BE2C (cell line): ENCODE measurements at regions not wholly inside any gene's neighbourhood (a gene's known extent, or its start where the extent isn't known, plus 50 kb on each side); places are given as distances from the start of the nearest gene placed in this dataset.

Experiments
- DNase-seq: peaks from one replicate; pipeline ENCODE4 v3.0.0-alpha.2; 2020
- H3K27me3 ChIP-seq: fragments of 250-450 bp; sonication (Bioruptor Pico); 2 replicates; pipeline ENCODE4 v1.5.1; 2020; ENCODE audit warnings: mild to moderate bottlenecking
- H3K36me3 ChIP-seq: fragments of 250-450 bp; sonication (Bioruptor Pico); 2 replicates; pipeline ENCODE4 v1.5.1; 2020; ENCODE audit warnings: mild to moderate bottlenecking
- H3K4me1 ChIP-seq: fragments of 250-450 bp; sonication (Bioruptor Pico); 2 replicates; pipeline ENCODE4 v1.5.1; 2020
- H3K4me3 ChIP-seq: 2 replicates; pipeline ENCODE4 v1.5.1; 2011; ENCODE audit warnings: low read depth, low read length
- H3K9me3 ChIP-seq: fragments of 250-450 bp; sonication (Bioruptor Pico); 2 replicates; pipeline ENCODE4 v1.5.1; 2020
- TF ChIP-seq, protein P1 (sequence below): IDR thresholded peaks from 2 replicates; pipeline ENCODE4 v1.5.1; 2012; ENCODE audit warnings: mild to moderate bottlenecking, low read depth, low read length

GRCh38 chr19:32039440-32039839, 306.0 kb upstream of the ZNF507 start:
- TF ChIP-seq, protein P1, sequence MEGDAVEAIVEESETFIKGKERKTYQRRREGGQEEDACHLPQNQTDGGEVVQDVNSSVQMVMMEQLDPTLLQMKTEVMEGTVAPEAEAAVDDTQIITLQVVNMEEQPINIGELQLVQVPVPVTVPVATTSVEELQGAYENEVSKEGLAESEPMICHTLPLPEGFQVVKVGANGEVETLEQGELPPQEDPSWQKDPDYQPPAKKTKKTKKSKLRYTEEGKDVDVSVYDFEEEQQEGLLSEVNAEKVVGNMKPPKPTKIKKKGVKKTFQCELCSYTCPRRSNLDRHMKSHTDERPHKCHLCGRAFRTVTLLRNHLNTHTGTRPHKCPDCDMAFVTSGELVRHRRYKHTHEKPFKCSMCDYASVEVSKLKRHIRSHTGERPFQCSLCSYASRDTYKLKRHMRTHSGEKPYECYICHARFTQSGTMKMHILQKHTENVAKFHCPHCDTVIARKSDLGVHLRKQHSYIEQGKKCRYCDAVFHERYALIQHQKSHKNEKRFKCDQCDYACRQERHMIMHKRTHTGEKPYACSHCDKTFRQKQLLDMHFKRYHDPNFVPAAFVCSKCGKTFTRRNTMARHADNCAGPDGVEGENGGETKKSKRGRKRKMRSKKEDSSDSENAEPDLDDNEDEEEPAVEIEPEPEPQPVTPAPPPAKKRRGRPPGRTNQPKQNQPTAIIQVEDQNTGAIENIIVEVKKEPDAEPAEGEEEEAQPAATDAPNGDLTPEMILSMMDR = no peak
- Histone ChIP-seq H3K4me3 (no peak overlapping the region), H3K36me3 (no peaks in the 10 kb centered on the region), H3K27me3 (peaks cover 15% of the 10 kb centered on the region), H3K4me1 (no peaks in the 10 kb centered on the region), H3K9me3 (no peaks in the 10 kb centered on the region)
- no peak for DNase-seq

GRCh38 chr19:32040236-32040635, 305.2 kb upstream of the ZNF507 start:
- Histone ChIP-seq H3K4me3 (no peak overlapping the region), H3K9me3 (no peaks in the 10 kb centered on the region), H3K27me3 (peaks cover 15% of the 10 kb centered on the region), H3K36me3 (no peaks in the 10 kb centered on the region), H3K4me1 (no peaks in the 10 kb centered on the region)
- TF ChIP-seq, protein P1 = no peak
- no peak for DNase-seq

DNA sequence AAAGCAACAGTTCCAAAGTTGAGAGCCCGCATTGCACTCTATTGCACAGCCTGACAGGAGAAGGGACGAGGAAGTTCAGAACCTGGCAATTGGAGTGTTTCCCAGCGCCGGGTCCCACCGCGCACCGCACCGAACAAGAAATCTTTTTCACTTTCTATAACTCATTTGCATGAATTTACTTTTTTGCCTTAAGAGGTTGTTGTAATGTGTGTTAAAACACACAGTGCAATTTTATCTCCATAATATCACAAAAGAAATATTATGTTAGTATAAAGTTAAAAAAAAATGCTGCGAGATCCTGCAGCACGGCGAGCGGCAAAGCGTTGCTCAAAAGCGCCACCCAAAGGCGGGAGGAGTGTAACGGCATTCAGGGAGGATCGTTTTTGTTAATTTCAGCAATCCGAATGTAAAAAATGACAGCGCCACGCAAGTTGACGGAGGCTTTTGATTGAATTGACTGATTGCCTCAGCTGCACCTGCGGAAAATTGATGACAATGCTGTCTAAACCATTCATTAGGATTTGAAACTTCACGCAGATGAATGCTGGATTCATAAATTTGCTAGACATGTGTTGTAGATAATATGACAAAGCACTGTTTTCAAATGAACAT, 303.6 kb upstream of the ZNF507 start:
- Histone ChIP-seq H3K36me3 (no peaks in the 10 kb centered on the region), H3K4me3 (peak overlapping the region; percentile 28; the same call in 1 of the 2 replicates), H3K4me1 (no peaks in the 10 kb centered on the region), H3K27me3 (peaks cover 15% of the 10 kb centered on the region), H3K9me3 (no peaks in the 10 kb centered on the region)
- TF ChIP-seq, protein P1 = peak; percentile 84
- DNase-seq = peak; percentile 60

DNA sequence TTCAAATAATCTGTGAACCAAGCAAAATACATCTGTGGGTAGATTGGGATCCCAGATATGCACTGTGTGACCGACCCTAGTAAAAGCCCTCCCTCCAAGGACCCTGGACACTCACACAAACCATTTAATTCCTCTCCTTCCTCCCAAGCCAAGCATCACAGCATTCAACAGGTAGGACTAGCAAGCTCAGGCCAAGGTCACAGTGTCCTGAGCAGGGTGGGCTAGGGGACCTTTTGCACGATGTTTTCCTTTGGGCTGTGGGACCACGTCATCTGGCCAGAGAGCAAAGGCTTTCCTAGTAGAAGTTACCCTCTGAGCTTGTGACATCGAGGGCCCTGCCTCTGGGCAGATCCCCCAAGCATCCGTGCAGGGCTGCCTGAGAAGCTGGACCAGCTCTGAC, 297.6 kb upstream of the ZNF507 start:
- no peak for DNase-seq
- TF ChIP-seq, protein P1 = no peak
- H3K36me3 ChIP-seq = no peaks in the 10 kb centered on the region
- no peak overlapping the region for H3K4me3 ChIP-seq
- H3K27me3 ChIP-seq = no peaks in the 10 kb centered on the region; the same call in 1 of the 2 replicates
- H3K9me3 ChIP-seq = no peaks in the 10 kb centered on the region
- H3K4me1 ChIP-seq = no peaks in the 10 kb centered on the region

DNA sequence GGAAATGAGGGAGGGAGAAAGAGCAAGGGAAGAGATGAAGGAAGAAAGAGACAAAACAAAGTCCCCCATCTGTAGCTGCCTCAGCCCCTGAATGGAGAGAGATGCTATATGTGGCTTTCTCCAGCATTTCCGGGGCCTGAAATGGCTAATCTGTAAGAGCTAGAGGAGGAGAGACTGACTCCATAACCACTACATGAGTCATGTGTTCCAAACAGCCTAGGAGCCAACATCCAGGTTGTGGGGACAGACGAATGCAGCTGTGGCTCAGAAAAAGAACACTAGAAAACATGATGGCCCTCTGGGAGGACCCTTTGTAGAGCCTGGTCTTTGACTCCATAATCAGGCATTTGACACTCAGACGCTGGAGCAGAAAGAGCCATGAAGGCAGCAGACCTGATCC, 292.0 kb upstream of the ZNF507 start:
- Histone ChIP-seq H3K36me3 (no peaks in the 10 kb centered on the region), H3K4me1 (no peaks in the 10 kb centered on the region), H3K4me3 (no peak overlapping the region), H3K9me3 (no peaks in the 10 kb centered on the region), H3K27me3 (no peaks in the 10 kb centered on the region)
- TF ChIP-seq, protein P1 = no peak
- no peak for DNase-seq

DNA sequence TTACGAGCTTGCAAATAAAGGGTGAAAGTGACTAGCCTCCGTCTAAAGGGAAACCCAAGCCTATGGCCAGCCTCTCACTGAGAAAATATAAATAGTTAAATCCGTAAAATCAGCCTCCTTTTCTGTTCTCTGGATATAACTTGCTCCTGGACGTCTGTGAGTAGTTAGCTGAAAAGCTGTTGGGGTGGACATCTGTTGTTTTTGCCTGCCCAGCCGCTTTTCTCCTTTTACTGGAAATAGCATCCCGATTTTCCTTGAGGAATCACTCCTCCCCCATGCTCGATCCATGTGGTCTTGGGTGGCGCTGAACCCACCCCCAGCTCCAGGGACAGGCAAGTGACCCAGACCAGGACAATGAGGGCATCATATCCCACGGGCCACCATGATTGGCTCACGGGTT, 291.5 kb upstream of the ZNF507 start:
- DNase-seq = no peak
- no peaks in the 10 kb centered on the region for H3K4me1 ChIP-seq
- H3K9me3 ChIP-seq = no peaks in the 10 kb centered on the region
- H3K36me3 ChIP-seq = no peaks in the 10 kb centered on the region
- no peak overlapping the region for H3K4me3 ChIP-seq
- TF ChIP-seq, protein P1 = no peak
- no peaks in the 10 kb centered on the region for H3K27me3 ChIP-seq
